Small intestine (tissue), 7 donors: ENCODE measurements at regions not wholly inside any gene's neighbourhood (a gene's known extent, or its start where the extent isn't known, plus 50 kb on each side); places are given as distances from the start of the nearest gene placed in this dataset.
"Not testable (repeated sequence)": the region's sequence is repeated elsewhere in the genome, so short reads cannot be mapped to it uniquely, and the experiment has no call there.

Experiments
- DNase-seq, 2 donors: peaks; one replicate each; pipeline versions ENCODE4 v3.0.0 to v3.0.0-alpha.2; 2013
- FAIRE-seq: peaks from 2 replicates; lab custom pipeline; 2012; peaks lifted over from hg19 to GRCh38; lab: Jason Lieb, UNC
- H3K27ac ChIP-seq, 3 donors: one replicate each; pipeline ENCODE4 v1.5.1; 2013; ENCODE audit warnings: low read length in 2 of 3, mild to moderate bottlenecking in 2 of 3, control low read depth in 1 of 3, inconsistent platforms in 1 of 3, low read depth in 1 of 3, moderate library complexity in 1 of 3
- H3K27me3 ChIP-seq, 3 donors: one replicate each; pipeline ENCODE4 v1.6.1; 2013; ENCODE audit warnings: low read length in 3 of 3, inconsistent platforms in 1 of 3; ENCODE audit not compliant: control insufficient read depth in 3 of 3, insufficient read depth in 3 of 3
- H3K36me3 ChIP-seq, 3 donors: one replicate each; pipeline ENCODE4 v1.6.1; 2013; ENCODE audit warnings: low read length in 3 of 3, inconsistent platforms in 1 of 3, low read depth in 1 of 3, mild to moderate bottlenecking in 1 of 3, moderate library complexity in 1 of 3; ENCODE audit not compliant: control insufficient read depth in 3 of 3, insufficient read depth in 2 of 3
- H3K4me1 ChIP-seq, 3 donors: one replicate each; pipeline ENCODE4 v1.6.1; 2013; ENCODE audit warnings: low read length in 2 of 3, inconsistent platforms in 1 of 3, low read depth in 1 of 3, mild to moderate bottlenecking in 1 of 3, moderate library complexity in 1 of 3; ENCODE audit not compliant: control insufficient read depth in 3 of 3, insufficient read depth in 2 of 3
- H3K4me3 ChIP-seq, 3 donors: one replicate each; pipeline ENCODE4 v1.5.1; 2013; ENCODE audit warnings: low read length in 3 of 3, control low read depth in 1 of 3, inconsistent platforms in 1 of 3, low read depth in 1 of 3, mild to moderate bottlenecking in 1 of 3, moderate library complexity in 1 of 3
- H3K9me3 ChIP-seq, 2 donors: one replicate each; pipeline ENCODE4 v1.6.1; 2013; ENCODE audit warnings: low read depth in 1 of 2, low read length in 1 of 2; ENCODE audit not compliant: control insufficient read depth in 2 of 2, insufficient read depth in 1 of 2
- whole genome bisulfite sequencing, 3 donors: extraction: QIAGEN DNeasy Blood & Tissue Kit; methylation state at CpG; one replicate each; pipeline ENCODE4 v1.1.7; 2013; 5-methylcytosine and 5-hydroxymethylcytosine counted together
- donor health status: healthy with polysubstance abuse.
- donor health status: control.
- donor health status: control.
- donor health status: Bipolar disorder and iron deficiency.
- donor health status: healthy.

DNA sequence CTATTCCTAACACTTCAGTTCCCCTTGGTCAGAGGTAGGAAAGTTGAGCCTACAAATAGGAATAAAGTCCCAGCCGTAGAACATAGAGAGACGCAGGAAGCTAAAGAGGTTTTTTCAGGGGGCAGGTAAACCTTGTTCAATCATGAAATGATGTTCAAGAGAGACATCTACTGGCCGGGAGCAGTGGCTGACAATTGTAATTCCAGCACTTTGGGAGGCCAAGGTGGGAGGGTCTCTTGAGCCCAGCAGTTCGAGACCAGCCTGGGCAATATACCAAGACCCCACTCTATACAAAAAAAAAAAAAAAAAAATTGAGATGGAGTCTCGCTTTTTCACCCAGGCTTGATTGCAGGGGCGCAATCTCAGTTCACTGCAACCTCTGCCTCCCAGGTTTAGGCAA, 66.7 kb upstream of the DNAJC10 start:
- no peaks in the 10 kb centered on the region for H3K9me3 ChIP-seq
- H3K4me3 ChIP-seq = no peak overlapping the region
- no peaks in the 10 kb centered on the region for H3K36me3 ChIP-seq
- H3K27me3 ChIP-seq = no peaks in the 10 kb centered on the region
- FAIRE-seq (no peak), DNase-seq (peak; percentile 10 to 27)
- WGBS, 3 donors = 47 to 60% (median 49%) methylated on average over 6 of the region's 6 CpGs
- H3K4me1 ChIP-seq = no peaks in the 10 kb centered on the region
- H3K27ac ChIP-seq = no peak overlapping the region

DNA sequence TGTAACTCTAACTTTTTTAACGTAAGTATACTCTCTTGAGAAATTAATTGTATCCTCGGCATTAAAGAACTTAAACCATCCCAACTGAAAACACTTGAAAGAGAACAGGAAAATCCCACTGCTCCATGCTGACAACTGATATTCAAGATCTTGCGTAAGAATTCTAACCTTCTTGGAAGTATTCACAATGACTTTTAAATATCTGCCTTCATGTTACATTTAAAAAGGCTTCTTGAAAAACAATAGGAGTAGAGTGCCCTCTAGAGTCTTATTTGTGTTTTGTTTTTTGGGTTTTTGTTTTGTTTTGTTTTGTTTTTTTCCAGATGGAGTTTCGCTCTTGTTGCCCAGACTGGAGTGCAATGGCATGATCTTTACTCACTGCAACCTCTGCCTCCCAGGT, 65.4 kb upstream of the DNAJC10 start:
- FAIRE-seq = peak; percentile 44

DNA sequence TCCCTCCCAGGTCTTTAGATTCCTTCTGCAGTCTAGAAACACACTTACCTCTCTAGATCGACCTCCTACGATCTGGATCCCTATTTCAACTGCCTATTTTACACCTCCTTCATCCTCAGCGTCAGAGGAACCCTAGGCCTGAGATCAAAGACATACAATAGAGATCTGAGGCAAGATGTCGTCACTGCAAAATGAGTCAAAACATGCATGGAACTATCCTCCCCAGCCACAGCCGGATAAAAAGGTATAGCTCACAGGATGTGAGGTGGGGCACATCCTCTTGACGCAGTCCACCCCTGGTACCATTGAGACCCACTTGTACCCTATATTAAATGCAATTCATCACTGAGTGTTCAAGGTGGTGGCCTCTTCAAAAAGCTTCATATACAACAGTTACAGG, 63.7 kb upstream of the DNAJC10 start:
- DNase-seq (no peak), FAIRE-seq (no peak)
- H3K27ac ChIP-seq = no peak overlapping the region
- H3K27me3 ChIP-seq = no peaks in the 10 kb centered on the region
- H3K4me3 ChIP-seq = no peak overlapping the region
- 75 to 79% (median 76%) methylated on average over 6 of the region's 6 CpGs for WGBS, 3 donors
- H3K4me1 ChIP-seq = no peaks in the 10 kb centered on the region
- no peaks in the 10 kb centered on the region for H3K36me3 ChIP-seq
- H3K9me3 ChIP-seq = no peaks in the 10 kb centered on the region

More for the DNA sequence above, 65.4 kb upstream of the DNAJC10 start:
- H3K9me3 ChIP-seq = no peaks in the 10 kb centered on the region
- H3K36me3 ChIP-seq = no peaks in the 10 kb centered on the region
- 65 to 74% (median 71%) methylated on average over 4 of the region's 4 CpGs for WGBS, 3 donors
- H3K4me3 ChIP-seq = no peak overlapping the region
- peak; percentile 4 to 18 for DNase-seq
- H3K4me1 ChIP-seq = no peaks in the 10 kb centered on the region
- H3K27ac ChIP-seq = no peak overlapping the region
- H3K27me3 ChIP-seq = no peaks in the 10 kb centered on the region

DNA sequence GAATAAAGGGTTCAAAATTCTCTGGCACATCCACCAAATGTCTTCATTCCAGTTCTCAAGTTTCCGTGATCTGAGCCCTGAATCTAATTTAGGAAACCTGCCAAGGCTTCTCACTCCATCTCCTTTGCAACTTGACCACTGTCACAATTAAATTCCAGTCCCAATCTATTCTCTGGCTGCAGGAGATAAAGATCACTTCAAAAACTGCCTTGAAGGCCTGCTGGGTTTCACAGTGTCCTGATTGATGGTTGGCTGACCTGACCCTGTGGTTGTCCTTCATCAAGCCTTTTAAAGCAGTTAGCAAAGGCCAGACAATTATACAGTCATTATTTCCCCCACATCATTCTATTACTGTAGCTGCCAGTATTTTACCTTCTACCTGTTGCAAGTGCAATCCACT, 60.3 kb upstream of the DNAJC10 start:
- no peaks in the 10 kb centered on the region for H3K9me3 ChIP-seq
- DNase-seq (no peak), FAIRE-seq (no peak)
- no peak overlapping the region for H3K27ac ChIP-seq
- no peak overlapping the region for H3K4me3 ChIP-seq
- no peaks in the 10 kb centered on the region for H3K27me3 ChIP-seq
- H3K4me1 ChIP-seq = no peaks in the 10 kb centered on the region
- 67 to 88% (median 79%) methylated on average over 1 of the region's 1 CpG for WGBS, 3 donors
- H3K36me3 ChIP-seq = no peaks in the 10 kb centered on the region

DNA sequence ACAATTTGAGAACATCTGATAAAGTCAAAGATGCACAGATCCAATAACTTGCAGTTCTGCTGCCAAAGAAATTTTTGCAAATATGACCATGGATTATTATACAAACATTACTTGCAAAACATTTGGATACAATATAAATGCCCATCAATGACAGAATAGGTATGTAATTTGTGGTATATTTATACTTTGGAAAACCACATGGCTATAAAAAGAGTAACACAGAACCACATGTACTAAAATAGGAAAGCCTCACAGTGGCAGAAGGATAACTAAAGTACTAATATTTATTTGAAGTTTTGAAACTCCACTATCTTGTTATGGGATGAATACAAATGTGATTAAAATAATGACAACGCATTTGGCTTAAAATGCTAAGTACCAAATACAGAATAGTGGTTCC, 51.8 kb upstream of the DNAJC10 start:
- Histone ChIP-seq H3K4me1 (no peaks in the 10 kb centered on the region), H3K36me3 (no peaks in the 10 kb centered on the region), H3K9me3 (no peaks in the 10 kb centered on the region), H3K27ac (no peak overlapping the region), H3K27me3 (no peaks in the 10 kb centered on the region), H3K4me3 (no peak overlapping the region)
- FAIRE-seq (no peak), DNase-seq (no peak)
- 77 to 84% (median 77%) methylated on average over 1 of the region's 1 CpG for WGBS, 3 donors

DNA sequence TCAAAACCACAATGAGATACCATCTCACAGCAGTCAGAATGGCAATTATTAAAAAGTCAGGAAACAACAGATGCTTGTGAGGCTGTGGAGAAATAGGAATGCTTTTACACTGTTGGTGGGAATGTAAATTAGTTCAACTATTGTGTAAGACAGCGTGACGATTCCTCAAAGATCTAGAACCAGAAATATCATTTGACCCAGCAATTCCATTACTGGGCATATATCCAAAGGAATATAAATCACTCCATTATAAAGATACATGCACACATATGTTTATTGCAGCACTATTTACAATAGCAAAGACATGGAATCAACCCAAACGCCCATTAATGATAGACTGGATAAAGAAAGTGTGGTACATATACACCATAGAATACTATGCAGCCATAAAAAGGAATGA, 50.6 kb upstream of the DNAJC10 start:
- not testable (repeated sequence) for H3K9me3 ChIP-seq, H3K27me3 ChIP-seq, H3K27ac ChIP-seq, H3K4me1 ChIP-seq, H3K36me3 ChIP-seq, H3K4me3 ChIP-seq, FAIRE-seq, DNase-seq
- 30 to 56% (median 53%) methylated on average over 3 of the region's 3 CpGs for WGBS, 3 donors
